ENCODE measurements at regions not wholly inside any gene's neighbourhood (a gene's known extent, or its start where the extent isn't known, plus 50 kb on each side); places are given as distances from the start of the nearest gene placed in this dataset.

DNA sequence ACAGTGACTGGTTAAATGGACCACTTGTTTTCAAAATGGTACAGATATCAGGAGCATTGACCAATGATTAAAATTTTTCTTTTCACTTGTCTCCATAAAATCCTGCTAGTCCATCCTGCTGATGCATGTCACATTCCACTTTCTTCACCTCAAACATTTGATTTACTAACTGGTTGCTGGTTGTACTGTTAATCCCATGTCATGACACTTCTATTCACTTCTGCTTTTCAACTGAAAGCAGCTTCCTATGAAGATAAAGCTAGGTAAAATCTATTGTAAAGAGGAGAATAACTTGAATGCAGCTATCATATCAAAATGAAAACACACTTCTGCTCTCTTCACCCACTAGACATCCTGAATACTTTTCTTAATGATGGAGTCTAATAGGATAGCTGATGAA lies 149.6 kb upstream of the OTX2 start:
- H3K4me2 ChIP-seq (ENCODE audit: insufficient read depth, low read length): no peak overlapping the region
- BruUV-seq (replicated peaks): no TSS peak
- no peak overlapping the region for H3K9ac ChIP-seq (replicated peaks; ENCODE audit: extremely low read depth, insufficient read depth, low read length)
- intact Hi-C loops (cut with micrococcal nuclease) (no loop called here), dilution Hi-C loops (cut with MboI; ENCODE audit: extremely low pct_ligation_motif_present, low sequenced_read_pairs) (no loop called here)
- H3K79me2 ChIP-seq (ENCODE audit: control insufficient read depth, insufficient read depth, low read length): no peaks in the 10 kb centered on the region
- no peaks in the 10 kb centered on the region for H3K36me3 ChIP-seq (ENCODE audit: control insufficient read depth in 2 of 2, extremely low read depth in 1 of 2, insufficient read depth in 2 of 2, low read length in 2 of 2)
- ChIA-PET CTCF (interaction anchor here (0.8 to 1.1 kb wide), 2 partner anchors 9 to 12 kb away, joined by 3 read pairs; no protein-coding TSS in a partner anchor), POLR2A (no interaction called here)
- no peak overlapping the region for H2AFZ ChIP-seq (ENCODE audit: low read depth, low read length)
- no peaks in the 10 kb centered on the region for H3K9me3 ChIP-seq (replicated peaks; ENCODE audit: control insufficient read depth, insufficient read depth, low read length)
- TF ChIP-seq MYC (IDR thresholded peaks at IDR 0.05; ENCODE audit: low read depth, low read length) (no peak), GATA2 (IDR thresholded peaks at IDR 0.05; ENCODE audit: insufficient read depth, insufficient read length, low read depth, low read length) (no peak), POLR2AphosphoS5 (IDR thresholded peaks at IDR 0.05; ENCODE audit: insufficient read depth, low read depth, low read length) (no peak), JUN (IDR thresholded peaks at IDR 0.05; ENCODE audit: borderline replicate concordance, insufficient read depth, insufficient read length, low read depth) (no peak), FOS (IDR thresholded peaks at IDR 0.05; ENCODE audit: borderline replicate concordance, insufficient read depth, low read length) (no peak), EZH2 (IDR thresholded peaks at IDR 0.05; ENCODE audit: borderline replicate concordance, low read depth, low read length, severe bottlenecking) (no peak), POLR2A (IDR thresholded peaks at IDR 0.05; ENCODE audit: low read depth, low read length) (no peak)
- TF ChIP-seq, protein P1, sequence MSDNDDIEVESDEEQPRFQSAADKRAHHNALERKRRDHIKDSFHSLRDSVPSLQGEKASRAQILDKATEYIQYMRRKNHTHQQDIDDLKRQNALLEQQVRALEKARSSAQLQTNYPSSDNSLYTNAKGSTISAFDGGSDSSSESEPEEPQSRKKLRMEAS (IDR thresholded peaks at IDR 0.05; ENCODE audit: insufficient read depth, insufficient read length): no peak
- TF ChIP-seq, protein P2, sequence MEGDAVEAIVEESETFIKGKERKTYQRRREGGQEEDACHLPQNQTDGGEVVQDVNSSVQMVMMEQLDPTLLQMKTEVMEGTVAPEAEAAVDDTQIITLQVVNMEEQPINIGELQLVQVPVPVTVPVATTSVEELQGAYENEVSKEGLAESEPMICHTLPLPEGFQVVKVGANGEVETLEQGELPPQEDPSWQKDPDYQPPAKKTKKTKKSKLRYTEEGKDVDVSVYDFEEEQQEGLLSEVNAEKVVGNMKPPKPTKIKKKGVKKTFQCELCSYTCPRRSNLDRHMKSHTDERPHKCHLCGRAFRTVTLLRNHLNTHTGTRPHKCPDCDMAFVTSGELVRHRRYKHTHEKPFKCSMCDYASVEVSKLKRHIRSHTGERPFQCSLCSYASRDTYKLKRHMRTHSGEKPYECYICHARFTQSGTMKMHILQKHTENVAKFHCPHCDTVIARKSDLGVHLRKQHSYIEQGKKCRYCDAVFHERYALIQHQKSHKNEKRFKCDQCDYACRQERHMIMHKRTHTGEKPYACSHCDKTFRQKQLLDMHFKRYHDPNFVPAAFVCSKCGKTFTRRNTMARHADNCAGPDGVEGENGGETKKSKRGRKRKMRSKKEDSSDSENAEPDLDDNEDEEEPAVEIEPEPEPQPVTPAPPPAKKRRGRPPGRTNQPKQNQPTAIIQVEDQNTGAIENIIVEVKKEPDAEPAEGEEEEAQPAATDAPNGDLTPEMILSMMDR (IDR thresholded peaks at IDR 0.05; ENCODE audit: extremely low read depth in 1 of 2, insufficient read depth in 1 of 2, low read depth in 1 of 2, low read length in 2 of 2): no peak
- no peak overlapping the region for H3K4me3 ChIP-seq (replicated peaks in 1 of 3; ENCODE audit: insufficient read depth in 1 of 3, low read depth in 1 of 3, low read length in 3 of 3)
- no peak for FAIRE-seq
- no peaks in the 10 kb centered on the region for H3K9me1 ChIP-seq (replicated peaks; ENCODE audit: control insufficient read depth, extremely low read depth, insufficient read depth, low read length)
- H3K27me3 ChIP-seq (ENCODE audit: control insufficient read depth in 2 of 2, insufficient read depth in 2 of 2, low read length in 2 of 2): no peaks in the 10 kb centered on the region
- no peaks in the 10 kb centered on the region for H4K20me1 ChIP-seq (replicated peaks; ENCODE audit: control insufficient read depth, extremely low read depth, insufficient read depth, low read length)
- no peaks in the 10 kb centered on the region for H3K4me1 ChIP-seq (ENCODE audit: control insufficient read depth, extremely low read depth, insufficient read depth, low read length)
- H3K27ac ChIP-seq (ENCODE audit: insufficient read depth, low read depth, low read length): no peak overlapping the region
- no peak for DNase-seq (ENCODE audit: low read depth, low spot score)
